Thymus (tissue), 11 donors: ENCODE measurements at regions not wholly inside any gene's neighbourhood (a gene's known extent, or its start where the extent isn't known, plus 50 kb on each side); places are given as distances from the start of the nearest gene placed in this dataset.

Experiments used
- DNase-seq, 9 donors: peaks; one replicate each; pipeline ENCODE4 v3.0.0-alpha.2; 2013; ENCODE audit warnings: low spot score in 9 of 9, low read depth in 6 of 9, missing footprints in 1 of 9
- H3K27ac ChIP-seq, 2 donors: one replicate each; pipeline ENCODE4 v1.5.1; 2013; ENCODE audit warnings: control low read depth in 1 of 2, low read depth in 1 of 2, low read length in 1 of 2, mild to moderate bottlenecking in 1 of 2, moderate library complexity in 1 of 2
- H3K27me3 ChIP-seq, 2 donors: one replicate each; pipeline ENCODE4 v1.5.1; 2013; ENCODE audit warnings: low read length in 1 of 2; ENCODE audit not compliant: control insufficient read depth in 2 of 2, insufficient read depth in 1 of 2
- H3K36me3 ChIP-seq, 2 donors: one replicate each; pipeline ENCODE4 v1.5.1; 2013; ENCODE audit warnings: low read length in 1 of 2, mild to moderate bottlenecking in 1 of 2, moderate library complexity in 1 of 2; ENCODE audit not compliant: control insufficient read depth in 2 of 2, insufficient read depth in 2 of 2
- H3K4me1 ChIP-seq, 2 donors: one replicate each; pipeline ENCODE4 v1.5.1; 2013; ENCODE audit warnings: low read length in 2 of 2; ENCODE audit not compliant: control insufficient read depth in 2 of 2, insufficient read depth in 2 of 2
- H3K4me3 ChIP-seq, 2 donors: one replicate each; pipeline ENCODE4 v1.5.1; 2013; ENCODE audit warnings: low read length in 2 of 2, control low read depth in 1 of 2, mild to moderate bottlenecking in 1 of 2
- H3K9me3 ChIP-seq, 2 donors: one replicate each; pipeline ENCODE4 v1.5.1; 2013; ENCODE audit warnings: low read length in 1 of 2, mild to moderate bottlenecking in 1 of 2; ENCODE audit not compliant: control insufficient read depth in 2 of 2, insufficient read depth in 1 of 2
- WGBS: extraction: QIAGEN DNeasy Blood & Tissue Kit; methylation state at CpG from one replicate; pipeline ENCODE4 v1.1.7; 2013; 5-methylcytosine and 5-hydroxymethylcytosine counted together
- donor health status: healthy.

DNA sequence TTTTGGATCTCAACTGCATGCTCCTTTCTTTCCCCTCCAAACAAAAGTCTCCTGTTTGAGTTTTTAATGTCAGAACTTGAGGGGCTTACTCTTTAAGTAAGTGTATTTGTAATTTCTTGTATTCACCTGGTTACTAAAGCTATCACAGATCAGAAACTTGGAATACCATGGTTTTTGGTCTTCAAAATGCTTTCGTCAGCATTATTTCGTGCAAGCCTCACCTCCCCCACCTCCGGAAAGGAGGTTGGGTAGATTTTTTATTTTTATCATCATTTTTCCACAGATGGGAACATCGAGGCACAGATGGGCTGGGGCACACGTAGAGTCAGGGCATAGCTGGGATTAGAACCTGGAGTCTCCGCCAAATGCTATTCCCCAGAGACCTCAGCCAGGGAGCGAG is 100.7 kb downstream of the IER5 start:
- H3K4me3 ChIP-seq: no peak overlapping the region
- H3K4me1 ChIP-seq: peaks cover 0 to 3% of the 10 kb centered on the region in 2 donors
- no peaks in the 10 kb centered on the region for H3K9me3 ChIP-seq
- 93% methylated on average over 7 of the region's 7 CpGs for WGBS
- no peak overlapping the region for H3K27ac ChIP-seq
- no peaks in the 10 kb centered on the region for H3K36me3 ChIP-seq
- H3K27me3 ChIP-seq: peaks cover 0 to 29% of the 10 kb centered on the region in 2 donors
- no peak for DNase-seq

DNA sequence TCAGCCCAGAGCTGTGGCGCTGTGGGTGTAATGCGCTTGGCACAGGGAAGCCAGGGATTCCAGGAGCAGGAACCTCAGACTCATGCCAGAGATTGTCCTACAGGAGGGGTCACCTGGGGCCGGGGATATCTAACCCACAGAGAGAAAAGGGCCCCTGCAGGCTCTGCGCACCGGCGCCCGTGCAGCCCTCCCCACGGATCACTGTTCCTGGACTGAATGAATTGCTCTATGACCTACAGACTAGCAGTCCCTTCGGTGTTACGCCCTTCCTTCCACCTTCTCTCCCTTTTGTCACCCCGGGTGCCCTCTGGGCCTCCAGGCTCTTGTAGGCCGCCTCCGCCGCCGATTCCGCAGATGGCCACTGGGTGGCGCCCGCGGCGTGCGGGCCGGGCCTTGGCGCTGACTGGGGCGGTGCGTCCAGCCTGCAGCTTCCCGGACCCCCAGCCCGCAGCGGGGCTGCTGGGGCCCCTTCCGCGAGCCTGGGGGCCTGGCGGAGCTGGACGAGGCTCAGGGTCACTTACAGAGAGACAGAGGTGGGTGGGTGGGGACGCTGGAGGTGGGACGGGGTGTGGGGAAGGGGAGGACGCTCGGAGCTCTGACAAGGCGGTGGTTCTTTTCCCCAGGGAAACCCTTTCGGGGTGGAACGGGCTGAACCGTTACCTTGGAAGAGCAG is 101.3 kb downstream of the IER5 start:
- no peak overlapping the region for H3K4me3 ChIP-seq
- WGBS: 15% methylated on average over 40 of the region's 40 CpGs
- peaks cover 0 to 29% of the 10 kb centered on the region in 2 donors for H3K27me3 ChIP-seq
- no peaks in the 10 kb centered on the region for H3K36me3 ChIP-seq
- no peaks in the 10 kb centered on the region for H3K9me3 ChIP-seq
- no peak overlapping the region for H3K27ac ChIP-seq
- peak; percentile 8 to 76 (median 53) for DNase-seq
- H3K4me1 ChIP-seq: peaks cover 0 to 3% of the 10 kb centered on the region in 2 donors

DNA sequence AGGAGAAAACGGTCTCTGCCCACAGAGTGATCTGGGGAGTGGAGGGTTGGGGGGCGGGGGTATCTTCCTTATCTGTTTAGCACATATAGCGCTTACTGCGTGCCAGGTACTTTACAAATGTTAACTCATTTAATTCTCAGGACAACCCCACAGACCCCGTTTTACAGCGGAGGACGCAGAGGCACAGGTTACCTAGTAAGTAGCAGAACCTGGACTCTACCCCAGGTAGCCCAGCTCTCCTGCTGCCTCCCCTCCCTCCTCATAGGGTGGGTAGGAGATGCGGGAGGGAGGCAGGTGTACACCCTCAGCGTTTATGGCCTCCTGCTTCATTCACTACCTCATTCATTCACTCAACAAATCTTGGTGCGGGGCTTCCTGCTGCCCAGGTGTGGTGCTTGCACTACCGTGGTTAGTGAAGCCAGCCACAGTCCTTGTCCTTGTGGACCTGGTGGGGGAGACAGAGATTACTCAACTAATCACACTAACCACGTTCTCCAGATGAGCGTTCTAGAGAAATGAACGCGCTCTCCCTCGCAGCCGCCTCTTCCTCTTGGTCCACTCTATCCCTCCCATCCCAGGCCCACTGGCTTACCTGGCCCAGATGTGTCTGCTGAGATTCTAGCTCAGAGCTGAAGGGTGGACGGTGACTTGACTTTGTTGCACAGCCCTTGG is 102.0 kb downstream of the IER5 start:
- Histone ChIP-seq H3K4me1 (peaks cover 0 to 3% of the 10 kb centered on the region in 2 donors), H3K36me3 (no peaks in the 10 kb centered on the region), H3K27ac (no peak overlapping the region), H3K4me3 (no peak overlapping the region), H3K27me3 (peaks cover 0 to 26% of the 10 kb centered on the region in 2 donors), H3K9me3 (no peaks in the 10 kb centered on the region)
- 67% methylated on average over 18 of the region's 18 CpGs for WGBS
- DNase-seq: no peak

DNA sequence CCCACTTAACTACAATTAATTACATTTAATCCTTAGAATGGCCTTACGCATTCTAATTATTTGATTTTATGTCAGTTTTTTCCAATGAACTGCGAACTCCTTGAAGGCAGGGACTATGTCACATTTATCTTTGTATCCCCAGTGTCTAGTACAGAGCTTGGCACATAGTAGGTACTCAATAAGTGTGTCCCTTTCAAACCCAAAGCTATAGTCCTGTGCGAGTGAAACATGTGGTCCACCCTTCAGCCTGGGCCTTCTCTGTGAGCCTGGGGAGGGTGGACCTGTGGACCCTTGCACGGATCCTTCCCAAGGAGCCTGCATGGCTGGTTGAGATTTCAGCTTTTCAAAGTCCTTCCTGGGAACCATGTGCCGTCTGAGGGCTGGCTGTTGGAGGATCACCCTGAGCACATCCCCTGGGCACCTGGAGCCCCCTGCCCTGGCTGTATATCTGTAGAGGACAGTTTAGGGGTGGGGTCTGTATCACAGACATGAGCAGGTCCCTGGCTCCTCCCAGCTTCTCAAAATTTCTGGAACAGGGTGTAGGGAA is 103.1 kb downstream of the IER5 start:
- Histone ChIP-seq H3K36me3 (no peaks in the 10 kb centered on the region), H3K9me3 (no peaks in the 10 kb centered on the region), H3K4me1 (peaks cover 0 to 3% of the 10 kb centered on the region in 2 donors), H3K27me3 (peaks cover 0 to 26% of the 10 kb centered on the region in 2 donors), H3K27ac (no peak overlapping the region), H3K4me3 (no peak overlapping the region)
- WGBS: 96% methylated on average over 5 of the region's 5 CpGs
- no peak for DNase-seq

DNA sequence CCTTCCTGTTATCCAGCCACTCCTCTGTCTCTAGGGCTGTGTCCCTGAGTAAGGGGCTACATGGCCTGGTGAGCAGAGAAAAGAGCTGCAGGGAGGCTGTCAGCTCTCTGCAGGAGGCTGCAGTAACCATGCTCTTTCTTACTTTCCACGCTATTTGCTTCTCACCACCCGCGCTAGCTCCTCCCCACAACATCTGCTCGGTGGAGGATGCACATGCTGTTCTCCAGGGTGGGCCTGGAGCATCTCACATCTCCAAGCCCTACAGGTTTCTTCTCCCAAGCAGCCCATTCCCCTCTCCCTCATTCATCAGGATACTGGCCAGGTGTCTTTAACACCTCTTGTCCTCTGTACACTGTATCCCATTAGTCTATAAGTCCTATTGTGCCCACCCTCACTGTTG is 103.8 kb downstream of the IER5 start:
- Histone ChIP-seq H3K4me3 (no peak overlapping the region), H3K27ac (no peak overlapping the region), H3K36me3 (no peaks in the 10 kb centered on the region), H3K4me1 (peaks cover 0 to 3% of the 10 kb centered on the region in 2 donors), H3K27me3 (peaks cover 0 to 22% of the 10 kb centered on the region in 2 donors), H3K9me3 (no peaks in the 10 kb centered on the region)
- DNase-seq: no peak
- WGBS: 92% methylated on average over 4 of the region's 4 CpGs

- Histone ChIP-seq H3K4me1 (no peaks in the 10 kb centered on the region), H3K27me3 (peaks cover 0 to 10% of the 10 kb centered on the region in 2 donors), H3K27ac (no peak overlapping the region), H3K36me3 (no peaks in the 10 kb centered on the region), H3K4me3 (no peak overlapping the region), H3K9me3 (no peaks in the 10 kb centered on the region)
- WGBS: 88% methylated on average over 7 of the region's 7 CpGs
- no peak for DNase-seq
Observed at GRCh38 chr1:181202986-181203555, 114.6 kb downstream of the IER5 start.

DNA sequence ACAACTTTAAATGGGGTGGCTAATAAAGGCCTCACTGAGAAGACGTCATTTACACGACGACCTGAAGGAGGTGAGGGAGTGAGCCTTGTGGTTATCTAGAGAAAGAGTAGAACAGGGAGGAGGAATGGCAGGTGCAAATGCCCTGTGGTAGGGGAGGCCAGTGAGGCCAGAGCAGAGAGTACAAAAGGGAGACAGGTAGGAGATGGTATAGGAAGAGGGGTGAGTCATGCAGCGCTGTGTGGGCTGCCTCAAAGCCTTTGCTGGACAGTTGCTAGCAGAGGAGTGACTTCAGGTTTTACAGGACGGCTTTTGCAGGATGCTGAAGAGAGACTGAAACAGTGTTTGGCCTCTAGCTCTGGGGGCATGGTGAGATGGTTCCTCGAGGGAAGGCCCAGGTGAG is 116.0 kb downstream of the IER5 start:
- H3K4me1 ChIP-seq: no peaks in the 10 kb centered on the region
- H3K36me3 ChIP-seq: no peaks in the 10 kb centered on the region
- WGBS: 91% methylated on average over 6 of the region's 6 CpGs
- H3K27me3 ChIP-seq: peaks cover 0 to 10% of the 10 kb centered on the region in 2 donors
- no peak overlapping the region for H3K27ac ChIP-seq
- H3K9me3 ChIP-seq: no peaks in the 10 kb centered on the region
- DNase-seq: no peak
- no peak overlapping the region for H3K4me3 ChIP-seq

DNA sequence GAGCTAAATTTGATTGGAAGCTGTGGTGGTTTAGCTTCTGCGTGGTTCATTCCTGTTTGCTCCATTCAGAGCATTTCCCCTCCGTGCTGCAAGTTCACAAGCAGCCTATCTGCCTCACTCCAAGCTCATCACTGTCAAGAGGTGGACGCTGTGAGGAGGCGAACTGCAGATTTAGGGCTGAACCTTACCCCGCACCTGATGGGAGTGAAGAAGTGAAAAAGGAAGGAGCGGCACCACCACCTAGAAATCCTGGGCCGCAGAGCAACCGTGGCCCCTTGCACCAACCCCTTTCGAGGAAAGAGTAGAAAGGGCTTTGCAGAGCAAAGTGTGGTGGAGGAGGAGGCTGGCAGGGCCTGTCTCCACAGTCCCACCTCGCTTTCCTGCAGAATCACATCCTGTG is 117.4 kb downstream of the IER5 start:
- Histone ChIP-seq H3K4me3 (no peak overlapping the region), H3K27me3 (peaks cover 0 to 10% of the 10 kb centered on the region in 2 donors), H3K4me1 (no peaks in the 10 kb centered on the region), H3K27ac (no peak overlapping the region), H3K9me3 (no peaks in the 10 kb centered on the region), H3K36me3 (no peaks in the 10 kb centered on the region)
- 81% methylated on average over 10 of the region's 10 CpGs for WGBS
- no peak for DNase-seq

- no peak for DNase-seq
- H3K9me3 ChIP-seq: no peaks in the 10 kb centered on the region
- no peak overlapping the region for H3K4me3 ChIP-seq
- H3K4me1 ChIP-seq: no peaks in the 10 kb centered on the region
- no peaks in the 10 kb centered on the region for H3K36me3 ChIP-seq
- no peak overlapping the region for H3K27ac ChIP-seq
- 87% methylated on average over 8 of the region's 8 CpGs for WGBS
- H3K27me3 ChIP-seq: peaks cover 0 to 10% of the 10 kb centered on the region in 2 donors
Observed at GRCh38 chr1:181206513-181206912, 118.0 kb downstream of the IER5 start.
